ENCODE measurements at regions not wholly inside any gene's neighbourhood (a gene's known extent, or its start where the extent isn't known, plus 50 kb on each side); places are given as distances from the start of the nearest gene placed in this dataset.

- Histone ChIP-seq H3K9me3 (ENCODE audit: severe bottlenecking) (no peaks in the 10 kb centered on the region), H3K27ac (ENCODE audit: poor library complexity, severe bottlenecking) (no peak overlapping the region), H3K36me3 (ENCODE audit: low read depth) (no peaks in the 10 kb centered on the region), H3K4me1 (ENCODE audit: insufficient read depth, poor library complexity, severe bottlenecking) (no peaks in the 10 kb centered on the region), H3K27me3 (ENCODE audit: insufficient read depth, poor library complexity, severe bottlenecking) (peaks cover 24% of the 10 kb centered on the region), H3K4me3 (ENCODE audit: severe bottlenecking) (no peak overlapping the region)
- no peak for TF ChIP-seq CTCF (IDR thresholded peaks at IDR 0.05; ENCODE audit: poor library complexity, severe bottlenecking)
- ATAC-seq (ENCODE audit: low read depth) (no peak), DNase-seq (ENCODE audit: low spot score) (no peak)
Observed at GRCh38 chr15:77764095-77764494, 131.4 kb upstream of the LINGO1 start.

- Histone ChIP-seq H3K9me3 (ENCODE audit: severe bottlenecking) (no peaks in the 10 kb centered on the region), H3K36me3 (ENCODE audit: low read depth) (no peaks in the 10 kb centered on the region), H3K27ac (ENCODE audit: poor library complexity, severe bottlenecking) (no peak overlapping the region), H3K4me1 (ENCODE audit: insufficient read depth, poor library complexity, severe bottlenecking) (no peaks in the 10 kb centered on the region), H3K4me3 (ENCODE audit: severe bottlenecking) (no peak overlapping the region), H3K27me3 (ENCODE audit: insufficient read depth, poor library complexity, severe bottlenecking) (peaks cover 15% of the 10 kb centered on the region)
- no peak for TF ChIP-seq CTCF (IDR thresholded peaks at IDR 0.05; ENCODE audit: poor library complexity, severe bottlenecking)
- no peak for ATAC-seq (ENCODE audit: low read depth)
- DNase-seq (ENCODE audit: low spot score) = no peak
Observed at GRCh38 chr15:77762747-77763355, 130.1 kb upstream of the LINGO1 start.

- peak; percentile 33; the same call in 2 of the 3 replicates for ATAC-seq (ENCODE audit: low read depth)
- no peak for TF ChIP-seq CTCF (IDR thresholded peaks at IDR 0.05; ENCODE audit: poor library complexity, severe bottlenecking)
- Histone ChIP-seq H3K27ac (ENCODE audit: poor library complexity, severe bottlenecking) (no peak overlapping the region), H3K36me3 (ENCODE audit: low read depth) (no peaks in the 10 kb centered on the region), H3K27me3 (ENCODE audit: insufficient read depth, poor library complexity, severe bottlenecking) (peaks cover 6% of the 10 kb centered on the region), H3K9me3 (ENCODE audit: severe bottlenecking) (no peaks in the 10 kb centered on the region), H3K4me3 (ENCODE audit: severe bottlenecking) (no peak overlapping the region), H3K4me1 (ENCODE audit: insufficient read depth, poor library complexity, severe bottlenecking) (no peaks in the 10 kb centered on the region)
- no peak for DNase-seq (ENCODE audit: low spot score)
Observed at GRCh38 chr15:77759896-77760592, 127.3 kb upstream of the LINGO1 start.

- DNase-seq (ENCODE audit: low spot score) (no peak), ATAC-seq (ENCODE audit: low read depth) (no peak)
- no peak for TF ChIP-seq CTCF (IDR thresholded peaks at IDR 0.05; ENCODE audit: poor library complexity, severe bottlenecking)
- no peaks in the 10 kb centered on the region for H3K9me3 ChIP-seq (ENCODE audit: severe bottlenecking)
- no peak overlapping the region for H3K27ac ChIP-seq (ENCODE audit: poor library complexity, severe bottlenecking)
- H3K4me3 ChIP-seq (ENCODE audit: severe bottlenecking) = no peak overlapping the region
- H3K36me3 ChIP-seq (ENCODE audit: low read depth) = no peaks in the 10 kb centered on the region
- no peaks in the 10 kb centered on the region for H3K27me3 ChIP-seq (ENCODE audit: insufficient read depth, poor library complexity, severe bottlenecking)
- no peaks in the 10 kb centered on the region for H3K4me1 ChIP-seq (ENCODE audit: insufficient read depth, poor library complexity, severe bottlenecking)
Observed at GRCh38 chr15:77753939-77754338, 121.2 kb upstream of the LINGO1 start.

- Histone ChIP-seq H3K27me3 (ENCODE audit: insufficient read depth, poor library complexity, severe bottlenecking) (no peaks in the 10 kb centered on the region), H3K4me3 (ENCODE audit: severe bottlenecking) (no peak overlapping the region), H3K36me3 (ENCODE audit: low read depth) (no peaks in the 10 kb centered on the region), H3K9me3 (ENCODE audit: severe bottlenecking) (no peaks in the 10 kb centered on the region), H3K4me1 (ENCODE audit: insufficient read depth, poor library complexity, severe bottlenecking) (no peaks in the 10 kb centered on the region), H3K27ac (ENCODE audit: poor library complexity, severe bottlenecking) (no peak overlapping the region)
- no peak for TF ChIP-seq CTCF (IDR thresholded peaks at IDR 0.05; ENCODE audit: poor library complexity, severe bottlenecking)
- ATAC-seq (ENCODE audit: low read depth) (peak; percentile 53), DNase-seq (ENCODE audit: low spot score) (no peak)
Observed at GRCh38 chr15:77753281-77753873, 120.7 kb upstream of the LINGO1 start.

Measured in RWPE2 (cell line).